GM19438 (cell line): ENCODE measurements at regions not wholly inside any gene's neighbourhood (a gene's known extent, or its start where the extent isn't known, plus 50 kb on each side); places are given as distances from the start of the nearest gene placed in this dataset.

ENCODE experiments used
- ATAC-seq: cut with Tn5 transposase; IDR thresholded peaks from one replicate; pipeline ENCODE4 v1.9.1; 2021; ENCODE audit warnings: low read depth; ENCODE audit not compliant: unreplicated experiment

DNA sequence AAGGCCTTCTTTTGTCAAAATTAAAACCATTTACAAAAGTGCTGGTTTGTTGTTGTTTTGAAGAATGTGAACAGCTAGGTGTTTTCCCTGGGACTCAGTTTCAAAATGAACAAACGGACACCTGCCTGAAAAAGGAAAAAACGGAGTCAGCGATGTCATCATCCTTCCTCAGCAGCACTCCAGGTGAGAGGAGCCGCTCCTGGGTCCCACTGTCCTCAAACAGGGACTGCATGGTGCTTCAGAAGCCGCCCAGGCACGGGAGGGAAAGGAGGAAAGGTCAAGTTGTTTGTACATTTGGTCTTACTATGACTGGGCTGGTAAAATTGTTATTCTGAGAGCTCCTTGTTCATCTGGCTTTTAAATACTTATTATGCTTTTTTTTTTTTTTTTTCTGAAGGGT, 69.0 kb upstream of the ZSWIM6 start:
- no peak for ATAC-seq

DNA sequence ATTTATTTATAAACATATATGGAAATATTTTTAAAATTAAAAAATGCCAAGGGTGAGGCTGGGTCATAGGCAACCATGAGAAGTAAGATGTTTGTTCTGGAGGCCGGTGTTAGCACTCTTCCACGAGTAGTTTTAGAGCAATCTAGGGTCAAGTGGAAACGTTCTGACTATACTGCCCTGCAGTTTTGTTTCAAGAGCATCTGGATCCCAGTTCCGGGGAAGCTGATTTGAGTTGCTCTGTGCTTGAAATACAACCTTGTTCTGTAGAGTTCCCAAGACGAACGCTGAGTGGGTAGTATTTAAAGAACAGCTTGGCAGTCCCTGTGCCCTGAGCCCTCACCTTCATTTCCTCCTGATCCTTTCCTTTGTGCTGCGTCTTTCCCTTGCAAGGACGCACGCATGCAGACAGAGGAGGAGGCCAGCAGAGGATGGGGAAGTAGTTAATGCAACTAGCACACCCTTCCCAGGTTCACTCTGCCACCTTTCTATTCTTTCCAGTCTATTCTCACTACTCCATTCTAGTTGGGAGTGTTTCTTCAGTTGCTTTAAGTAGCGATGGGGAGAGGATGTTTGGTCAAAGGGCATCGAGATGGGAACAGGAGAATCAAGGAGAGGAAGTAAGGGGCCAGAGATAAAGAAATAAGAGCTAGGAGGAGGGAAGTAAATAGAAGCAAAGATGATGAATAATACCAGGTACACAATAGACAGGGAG, 68.3 kb upstream of the ZSWIM6 start:
- ATAC-seq = no peak

DNA sequence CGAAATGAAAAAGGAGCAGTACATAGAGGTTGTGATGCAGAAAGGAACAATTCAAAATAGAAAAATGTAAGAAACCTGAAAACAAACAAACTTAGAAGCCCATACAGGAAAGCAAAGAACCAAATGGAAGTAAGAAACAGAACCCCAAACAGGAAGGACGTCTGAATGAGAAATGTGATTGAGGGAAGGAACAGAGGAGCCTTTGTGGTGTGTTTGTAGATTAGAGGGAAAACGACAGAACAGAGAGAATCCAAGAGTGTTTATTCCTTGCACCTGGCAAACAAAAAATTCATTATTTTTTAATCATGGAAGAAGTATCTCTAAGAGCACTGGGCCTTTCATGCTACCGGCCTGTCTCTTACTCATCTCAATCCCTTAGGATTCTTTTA, 67.8 kb upstream of the ZSWIM6 start:
- no peak for ATAC-seq

DNA sequence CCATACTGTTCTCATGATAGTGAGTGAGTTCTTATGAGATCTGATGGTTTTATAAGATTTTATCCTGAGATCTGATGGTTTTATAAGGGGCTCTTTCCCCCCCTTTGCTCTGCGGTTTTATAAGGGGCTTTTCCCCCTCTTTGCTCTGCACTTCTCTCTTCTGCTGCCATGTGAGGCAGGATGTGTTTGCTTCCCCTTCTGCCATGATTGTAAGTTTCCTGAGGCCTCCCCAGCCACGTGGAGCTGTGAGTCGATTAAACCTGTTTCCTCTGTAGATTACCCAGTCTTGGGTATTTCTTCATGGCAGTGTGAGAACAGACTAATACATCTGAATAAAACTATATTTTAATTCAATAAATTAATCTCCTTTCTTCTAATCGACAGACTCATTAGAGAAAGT, 64.9 kb upstream of the ZSWIM6 start:
- no peak for ATAC-seq

DNA sequence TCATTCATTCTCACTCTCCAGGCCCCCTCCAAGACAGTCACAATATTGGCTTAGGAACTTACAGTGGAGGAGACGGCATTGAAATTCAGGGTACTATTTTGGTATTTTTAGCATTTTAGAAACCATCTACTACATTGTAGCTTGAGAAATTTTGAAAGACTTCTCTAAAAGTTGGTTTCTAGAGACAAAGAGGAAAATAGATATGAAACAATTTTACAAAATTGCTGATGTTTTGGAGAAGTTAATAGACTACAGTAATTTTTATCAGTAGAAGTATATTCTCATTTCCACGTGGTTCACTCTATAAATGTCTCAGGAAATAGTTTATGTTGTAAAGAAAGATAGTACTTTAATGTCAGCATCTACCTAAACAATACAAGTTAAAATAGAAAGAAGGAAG, 63.2 kb upstream of the ZSWIM6 start:
- no peak for ATAC-seq

DNA sequence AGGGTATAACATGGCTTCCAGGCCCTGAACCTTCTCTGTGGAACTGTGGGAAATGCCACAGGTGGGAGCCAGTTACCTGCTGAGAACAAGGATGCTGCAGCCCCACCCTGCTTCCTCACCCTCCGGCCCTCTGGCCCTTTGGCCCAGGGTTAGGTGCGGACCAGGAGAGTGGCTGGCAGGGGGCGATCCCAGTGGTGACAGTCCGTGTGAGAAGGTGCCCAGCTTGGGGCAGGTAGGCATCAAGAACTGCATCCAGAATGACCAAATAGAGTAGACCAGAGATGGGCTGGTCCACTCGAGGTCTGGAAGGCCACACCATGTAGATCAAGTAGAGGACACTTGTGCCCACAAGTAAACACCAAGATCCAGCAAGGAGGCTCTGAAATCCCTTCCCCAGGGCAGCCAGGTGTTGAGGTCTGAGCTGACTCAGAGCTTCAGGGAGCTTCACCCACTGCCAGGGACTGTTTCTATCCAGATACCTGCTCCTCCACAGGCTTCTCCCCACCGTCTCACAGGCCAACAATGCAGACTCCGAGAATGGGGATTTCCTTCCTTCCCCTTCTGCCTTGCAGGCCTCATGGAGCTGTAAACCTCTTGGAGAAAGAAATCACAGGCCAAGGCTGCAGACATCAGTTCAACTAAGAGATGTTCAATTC, 61.4 kb upstream of the ZSWIM6 start:
- ATAC-seq = no peak

DNA sequence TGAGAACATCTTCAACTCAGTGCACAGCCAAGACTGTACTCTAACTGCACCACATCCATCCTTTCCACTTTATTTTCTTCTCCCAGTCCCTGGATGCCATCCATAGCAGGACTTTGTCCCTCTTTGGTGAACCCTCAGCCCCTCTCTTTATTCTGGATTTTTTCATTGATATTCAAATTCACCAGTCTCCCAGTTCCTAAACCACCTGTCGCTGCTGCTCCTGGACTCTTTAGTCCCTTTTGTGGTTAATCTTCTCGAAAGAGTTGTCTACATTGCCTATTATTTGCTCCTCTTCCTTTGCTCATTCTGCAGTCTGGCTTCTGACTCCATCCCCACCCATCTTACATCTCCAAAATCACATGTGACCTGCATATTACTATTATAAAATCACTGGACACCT, 59.4 kb upstream of the ZSWIM6 start:
- no peak for ATAC-seq

DNA sequence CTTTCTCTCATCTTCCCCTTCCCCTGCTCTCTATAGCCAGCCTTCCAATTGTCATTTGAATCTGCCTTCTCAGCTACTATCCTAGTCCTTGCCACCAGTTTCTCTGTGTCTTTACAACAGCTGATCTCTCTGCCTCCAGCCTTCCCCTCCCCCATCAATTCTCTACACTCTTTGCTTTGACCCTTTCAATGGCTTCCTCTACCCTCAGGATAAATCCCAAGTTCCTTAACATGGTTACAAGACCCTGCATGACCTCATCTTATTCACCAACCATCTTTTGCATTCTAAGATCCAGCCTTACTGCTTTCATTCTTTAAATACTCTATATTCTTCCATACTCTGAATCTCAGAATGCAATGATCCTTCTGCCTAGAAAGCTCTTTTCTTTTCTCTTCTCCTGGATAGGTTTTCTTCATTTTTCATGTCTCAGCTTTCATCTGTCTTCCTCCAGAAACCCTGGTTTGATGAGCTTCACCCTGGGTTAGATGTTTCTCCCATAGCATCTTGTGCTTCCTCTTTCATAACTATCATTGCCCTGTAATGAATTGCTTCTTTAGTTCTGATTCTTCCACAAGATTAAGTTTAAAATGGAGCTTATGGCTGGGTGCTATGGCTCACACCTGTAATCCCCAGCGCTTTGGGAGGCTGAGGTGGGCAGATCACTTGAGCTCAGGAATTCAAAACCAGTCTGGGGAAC, 58.6 kb upstream of the ZSWIM6 start:
- no peak for ATAC-seq

DNA sequence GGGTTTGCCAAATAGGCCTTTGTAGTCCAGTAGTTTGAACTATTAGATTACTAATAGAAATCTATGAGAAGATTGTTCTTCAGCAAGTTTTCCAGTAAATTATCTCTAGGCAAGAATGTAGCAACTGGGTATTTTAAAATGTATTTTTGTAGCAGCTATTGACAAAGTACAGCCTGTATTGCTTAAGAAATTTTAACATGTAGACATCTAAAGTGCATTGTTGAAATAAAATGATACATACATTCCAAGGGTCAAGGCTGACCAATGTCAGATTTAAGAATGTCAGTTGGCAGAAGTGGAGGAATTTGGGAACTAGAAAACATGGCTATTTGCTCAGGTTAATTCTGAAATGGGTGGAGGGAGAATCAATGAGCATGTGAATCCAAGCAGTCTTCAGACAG, 57.5 kb upstream of the ZSWIM6 start:
- ATAC-seq = no peak

DNA sequence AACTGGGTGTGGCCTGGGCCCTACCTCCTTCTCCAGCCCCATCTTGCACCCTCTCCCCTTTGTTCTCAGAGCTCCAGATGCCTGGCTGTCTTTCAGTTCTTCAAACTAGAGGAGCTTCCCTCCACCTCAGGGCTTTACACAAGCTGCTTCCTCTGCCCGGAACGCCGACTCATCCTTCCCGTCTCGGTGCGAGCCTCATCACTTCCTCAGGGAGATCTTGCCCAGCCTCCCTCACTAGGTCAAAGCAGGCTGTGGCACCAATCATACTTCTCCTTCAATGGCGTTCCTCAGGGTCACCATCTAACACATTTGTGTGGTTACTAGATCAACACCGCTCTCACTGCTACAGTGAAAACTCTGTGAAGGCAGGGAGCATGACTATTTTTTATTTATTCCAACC, 56.2 kb upstream of the ZSWIM6 start:
- no peak for ATAC-seq

DNA sequence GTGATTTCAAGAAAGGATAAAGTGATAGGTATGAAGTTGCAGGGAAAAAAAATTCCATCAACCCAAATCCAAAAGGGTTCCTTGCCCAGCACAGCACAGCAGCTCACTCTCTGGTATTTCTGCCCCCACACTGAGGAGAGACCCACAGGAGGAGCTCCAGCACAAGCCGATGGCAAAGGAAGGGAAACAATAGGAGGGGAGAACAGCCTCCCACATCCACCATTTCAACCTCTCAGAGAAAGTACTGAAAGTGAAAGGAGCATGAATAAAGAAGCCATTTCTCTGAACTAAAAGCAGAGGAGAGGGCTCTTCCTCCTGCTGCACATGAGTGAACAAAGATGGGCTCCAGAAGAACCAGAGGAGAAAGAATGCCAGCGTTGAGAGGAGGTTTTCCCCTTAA, 54.9 kb upstream of the ZSWIM6 start:
- ATAC-seq = no peak

DNA sequence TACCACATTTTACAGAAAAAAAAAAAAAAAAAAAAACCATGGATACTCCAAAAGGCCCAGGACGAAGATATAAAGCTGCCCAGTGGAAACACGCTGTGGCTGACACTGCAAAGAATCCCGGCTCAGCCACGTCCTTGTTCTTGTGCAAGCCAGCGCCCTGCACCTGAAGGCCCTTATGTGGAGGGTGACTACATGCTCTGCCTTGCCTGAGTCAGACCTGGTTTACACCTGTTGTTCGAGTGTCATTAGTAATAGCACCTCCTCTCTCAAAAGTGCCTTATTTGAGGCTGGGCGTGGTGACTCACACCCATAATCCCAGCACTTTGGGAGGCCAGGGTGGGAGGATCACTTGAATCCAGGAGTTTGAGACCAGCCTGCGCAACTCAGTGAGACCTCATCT, 54.3 kb upstream of the ZSWIM6 start:
- ATAC-seq = no peak

DNA sequence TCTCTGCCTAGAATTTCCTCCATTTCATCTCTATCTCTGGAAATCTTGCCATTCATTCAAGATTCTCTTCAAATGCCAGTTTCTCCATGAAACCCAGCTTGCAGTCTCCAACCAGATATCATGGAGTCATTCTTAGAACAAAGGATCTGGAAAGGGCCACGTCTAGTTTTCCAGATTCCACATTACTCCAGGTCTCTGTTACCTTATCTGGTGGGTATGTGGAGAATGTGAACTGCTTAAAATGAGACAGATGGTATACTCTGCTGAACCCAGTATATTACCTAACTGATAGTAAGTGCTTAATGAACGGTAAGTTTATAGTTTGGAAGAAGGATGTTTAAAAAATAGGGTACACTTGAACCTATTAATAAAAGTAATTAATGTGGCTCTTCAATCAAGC, 52.3 kb upstream of the ZSWIM6 start:
- ATAC-seq = no peak

DNA sequence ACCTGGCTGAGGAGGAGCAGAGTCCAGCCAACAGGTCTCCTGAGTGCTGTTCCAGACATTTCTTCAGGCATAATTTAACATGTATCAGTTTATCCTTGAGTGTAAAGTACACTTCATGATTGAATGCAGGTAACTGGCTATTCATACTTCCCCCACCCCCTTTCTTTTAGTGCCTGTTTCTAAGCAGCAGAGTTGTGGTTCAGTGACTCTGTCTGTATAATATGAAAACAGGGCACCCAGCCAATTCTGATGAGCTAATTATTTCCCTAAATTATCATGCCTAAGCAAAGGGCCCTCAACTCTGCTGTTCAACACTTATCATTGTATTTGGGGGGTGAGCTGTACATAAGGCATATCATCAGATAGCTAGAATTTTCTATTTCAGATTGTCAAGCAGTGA, 51.9 kb upstream of the ZSWIM6 start:
- ATAC-seq = no peak

DNA sequence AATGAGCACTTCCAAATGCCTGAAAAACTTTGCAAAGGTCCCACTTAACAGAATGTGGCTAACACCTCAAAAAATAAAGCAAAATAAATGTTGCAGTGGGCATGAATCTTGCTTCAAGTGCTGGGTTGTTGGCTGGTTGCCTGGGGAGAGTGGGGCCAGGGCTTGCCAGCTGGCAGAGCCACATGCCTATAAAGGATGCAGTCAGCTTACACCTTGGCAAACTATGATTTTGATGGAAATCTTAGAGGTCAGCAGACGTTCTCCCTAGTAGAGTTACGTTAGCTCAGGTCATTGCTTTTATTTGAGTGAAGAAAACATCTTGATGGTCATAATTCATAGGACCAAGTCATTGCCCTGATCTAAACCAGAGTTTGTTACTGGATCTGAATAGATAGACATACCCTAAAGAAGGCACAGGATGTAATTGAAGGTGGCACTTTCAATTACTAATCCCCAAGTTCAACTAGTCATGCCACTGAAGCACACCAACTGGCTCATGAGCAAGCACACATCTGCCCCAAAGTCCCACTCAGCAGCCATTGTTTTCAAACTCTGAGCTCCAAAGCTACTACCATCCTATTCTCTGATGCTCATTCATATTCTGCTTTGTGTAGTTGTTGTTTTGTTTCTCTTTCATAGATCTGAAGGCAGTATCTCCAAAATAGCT, 51.2 kb upstream of the ZSWIM6 start:
- no peak for ATAC-seq

DNA sequence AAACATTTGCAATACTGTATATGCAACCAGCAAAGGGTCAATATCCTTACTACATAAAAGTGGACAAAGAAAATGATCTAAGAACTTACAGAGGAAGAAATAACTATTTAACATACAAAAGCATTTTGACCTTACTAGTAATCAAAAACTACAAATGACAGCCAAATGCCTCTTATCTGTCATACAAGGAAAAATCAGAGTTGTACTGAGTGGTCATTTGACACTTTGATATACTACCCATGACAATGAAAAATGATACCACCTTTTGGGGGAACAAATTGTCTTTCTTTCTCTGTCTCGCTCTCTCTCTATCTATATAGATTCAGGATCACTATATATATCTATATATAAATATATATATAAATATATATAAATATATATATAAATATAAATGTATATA, 50.4 kb upstream of the ZSWIM6 start:
- no peak for ATAC-seq
